Erythroblast (primary cell): ENCODE measurements at regions not wholly inside any gene's neighbourhood (a gene's known extent, or its start where the extent isn't known, plus 50 kb on each side); places are given as distances from the start of the nearest gene placed in this dataset.
"Not testable (repeated sequence)": the region's sequence is repeated elsewhere in the genome, so short reads cannot be mapped to it uniquely, and the experiment has no call there.

Source experiments
- DNase-seq, 2 experiments: peaks; one replicate each; lab custom pipeline; 2025; lab: John Stamatoyannopoulos, UW
- GATA1 ChIP-seq: IDR thresholded peaks from 2 replicates; pipeline ENCODE4 v1.6.1; 2011; ENCODE audit warnings: low read depth, mild to moderate bottlenecking, control low read depth, low read length, moderate library complexity
- POLR2A ChIP-seq: IDR thresholded peaks from 2 replicates; pipeline ENCODE4 v1.6.1; 2011; ENCODE audit warnings: mild to moderate bottlenecking, low read length

- not testable (repeated sequence) for DNase-seq
Observed at GRCh38 chr15:29648415-29648814, 173.9 kb downstream of the TJP1 start.

GRCh38 chr15:29645841-29646240 is 176.4 kb downstream of the TJP1 start:
- TF ChIP-seq POLR2A: no peak
- TF ChIP-seq GATA1: no peak
- DNase-seq: no peak

GRCh38 chr15:29644361-29644760 is 177.9 kb downstream of the TJP1 start:
- not testable (repeated sequence) for DNase-seq

GRCh38 chr15:29638781-29639180 is 183.5 kb downstream of the TJP1 start:
- no peak for TF ChIP-seq POLR2A
- TF ChIP-seq GATA1: no peak
- no peak for DNase-seq

GRCh38 chr15:29638011-29638410 is 184.3 kb downstream of the TJP1 start:
- DNase-seq: no peak
- TF ChIP-seq POLR2A: no peak
- no peak for TF ChIP-seq GATA1

GRCh38 chr15:29637555-29637954 is 184.7 kb downstream of the TJP1 start:
- TF ChIP-seq POLR2A: no peak
- no peak for TF ChIP-seq GATA1
- no peak for DNase-seq

- TF ChIP-seq POLR2A (no peak), GATA1 (no peak)
- no peak for DNase-seq
Observed at GRCh38 chr15:29636921-29637320, 185.3 kb downstream of the TJP1 start.

GRCh38 chr15:29636140-29636539 is 186.1 kb downstream of the TJP1 start:
- DNase-seq: no peak
- TF ChIP-seq GATA1: no peak
- no peak for TF ChIP-seq POLR2A

GRCh38 chr15:29635513-29636098 is 186.7 kb downstream of the TJP1 start:
- TF ChIP-seq GATA1: no peak
- TF ChIP-seq POLR2A: no peak
- DNase-seq: no peak

GRCh38 chr15:29633971-29634370 is 188.3 kb downstream of the TJP1 start:
- no peak for DNase-seq
- TF ChIP-seq POLR2A (no peak), GATA1 (no peak)

GRCh38 chr15:29632671-29633406 is 189.4 kb downstream of the TJP1 start:
- TF ChIP-seq GATA1 (no peak), POLR2A (no peak)
- DNase-seq: no peak

- DNase-seq: no peak
- TF ChIP-seq GATA1: no peak
- no peak for TF ChIP-seq POLR2A
Observed at GRCh38 chr15:29631076-29632070, 190.9 kb downstream of the TJP1 start.

- DNase-seq: no peak
- no peak for TF ChIP-seq POLR2A
- no peak for TF ChIP-seq GATA1
Observed at GRCh38 chr15:29624271-29624670, 198.0 kb downstream of the TJP1 start.

GRCh38 chr15:29623116-29623639 is 199.1 kb downstream of the TJP1 start:
- TF ChIP-seq GATA1: no peak
- no peak for TF ChIP-seq POLR2A
- no peak for DNase-seq
